Fibroblast of lung (primary cell): ENCODE measurements at regions not wholly inside any gene's neighbourhood (a gene's known extent, or its start where the extent isn't known, plus 50 kb on each side); places are given as distances from the start of the nearest gene placed in this dataset.

ENCODE experiments used
- EZH2 ChIP-seq: IDR thresholded peaks from 2 replicates; pipeline ENCODE4 v1.5.1; 2012; ENCODE audit warnings: low read length, control low read depth, mild to moderate bottlenecking; ENCODE audit errors: missing control alignments
- TF ChIP-seq, protein P1 (sequence below), 2 donors: IDR thresholded peaks in 1 of 2; conservative IDR thresholded peaks in 1 of 2; 1 replicate in 1 of 2; 2 replicates in 1 of 2; pipeline ENCODE4 v1.5.1; 2011 to 2012; ENCODE audit warnings: low read length in 2 of 2, control low read depth in 1 of 2, inconsistent platforms in 1 of 2, low read depth in 1 of 2, mild to moderate bottlenecking in 1 of 2

DNA sequence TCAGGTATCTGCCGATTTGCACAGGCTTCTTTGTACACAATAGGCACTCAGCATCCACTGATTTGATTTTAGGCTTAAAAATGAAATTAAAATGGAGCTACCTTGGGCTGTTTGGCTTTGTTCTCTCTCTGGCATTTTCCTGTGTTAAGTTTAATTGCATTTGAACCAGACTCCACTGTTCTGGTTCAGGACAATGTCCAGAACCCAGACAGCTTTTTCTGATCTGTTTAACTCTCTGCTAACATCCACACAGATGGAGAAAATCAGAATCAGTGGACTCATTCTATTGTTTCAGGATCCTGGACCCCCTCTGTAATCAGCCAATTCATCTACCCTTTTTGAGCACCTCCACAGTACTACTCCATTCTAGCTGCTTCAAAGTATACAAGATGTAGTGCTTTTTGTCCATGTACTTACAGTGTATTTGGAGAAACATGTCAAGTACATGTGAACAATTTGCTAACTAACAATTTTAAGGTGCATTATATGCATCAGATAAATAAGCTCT is 248.1 kb downstream of the PTBP2 start:
- TF ChIP-seq, protein P1, sequence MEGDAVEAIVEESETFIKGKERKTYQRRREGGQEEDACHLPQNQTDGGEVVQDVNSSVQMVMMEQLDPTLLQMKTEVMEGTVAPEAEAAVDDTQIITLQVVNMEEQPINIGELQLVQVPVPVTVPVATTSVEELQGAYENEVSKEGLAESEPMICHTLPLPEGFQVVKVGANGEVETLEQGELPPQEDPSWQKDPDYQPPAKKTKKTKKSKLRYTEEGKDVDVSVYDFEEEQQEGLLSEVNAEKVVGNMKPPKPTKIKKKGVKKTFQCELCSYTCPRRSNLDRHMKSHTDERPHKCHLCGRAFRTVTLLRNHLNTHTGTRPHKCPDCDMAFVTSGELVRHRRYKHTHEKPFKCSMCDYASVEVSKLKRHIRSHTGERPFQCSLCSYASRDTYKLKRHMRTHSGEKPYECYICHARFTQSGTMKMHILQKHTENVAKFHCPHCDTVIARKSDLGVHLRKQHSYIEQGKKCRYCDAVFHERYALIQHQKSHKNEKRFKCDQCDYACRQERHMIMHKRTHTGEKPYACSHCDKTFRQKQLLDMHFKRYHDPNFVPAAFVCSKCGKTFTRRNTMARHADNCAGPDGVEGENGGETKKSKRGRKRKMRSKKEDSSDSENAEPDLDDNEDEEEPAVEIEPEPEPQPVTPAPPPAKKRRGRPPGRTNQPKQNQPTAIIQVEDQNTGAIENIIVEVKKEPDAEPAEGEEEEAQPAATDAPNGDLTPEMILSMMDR (conservative IDR thresholded peaks at IDR 0.05 in 1 of 2, IDR thresholded peaks at IDR 0.05 in 1 of 2; ENCODE audit: low read depth in 1 of 2, low read length in 2 of 2), result no peak
- no peak for TF ChIP-seq EZH2
